NCI-H510A (cell line): ENCODE measurements at regions not wholly inside any gene's neighbourhood (a gene's known extent, or its start where the extent isn't known, plus 50 kb on each side); places are given as distances from the start of the nearest gene placed in this dataset.

Source experiments
- DNase-seq: peaks from one replicate; lab custom pipeline; 2025; lab: John Stamatoyannopoulos, UW

- DNase-seq = no peak
Measured at GRCh38 chr5:116651653-116652052, 77.0 kb upstream of the SEMA6A start.

- DNase-seq = no peak
Measured at GRCh38 chr5:116650964-116651363, 76.3 kb upstream of the SEMA6A start.

- no peak for DNase-seq
Measured at GRCh38 chr5:116650544-116650943, 75.9 kb upstream of the SEMA6A start.

- DNase-seq = no peak
Measured at GRCh38 chr5:116646611-116647289, 72.1 kb upstream of the SEMA6A start.

GRCh38 chr5:116645627-116646026, 71.0 kb upstream of the SEMA6A start:
- no peak for DNase-seq

- DNase-seq = no peak
Measured at GRCh38 chr5:116640236-116640635, 65.6 kb upstream of the SEMA6A start.

GRCh38 chr5:116637149-116637740, 62.6 kb upstream of the SEMA6A start:
- no peak for DNase-seq

GRCh38 chr5:116632890-116633289, 58.3 kb upstream of the SEMA6A start:
- DNase-seq = no peak

- DNase-seq = no peak
Measured at GRCh38 chr5:116631147-116631546, 56.5 kb upstream of the SEMA6A start.

- DNase-seq = no peak
Measured at GRCh38 chr5:116629168-116629567, 54.5 kb upstream of the SEMA6A start.

GRCh38 chr5:116626945-116627679, 52.5 kb upstream of the SEMA6A start:
- no peak for DNase-seq

GRCh38 chr5:116626272-116626723, 51.7 kb upstream of the SEMA6A start:
- no peak for DNase-seq
